Putamen (tissue), 1 donor: ENCODE measurements at regions not wholly inside any gene's neighbourhood (a gene's known extent, or its start where the extent isn't known, plus 50 kb on each side); places are given as distances from the start of the nearest gene placed in this dataset.
"Not testable (repeated sequence)": the region's sequence is repeated elsewhere in the genome, so short reads cannot be mapped to it uniquely, and the experiment has no call there.

Source experiments
- DNase-seq: peaks from one replicate; pipeline ENCODE4 v3.0.0-alpha.2; 2016; ENCODE audit warnings: low spot score

DNA sequence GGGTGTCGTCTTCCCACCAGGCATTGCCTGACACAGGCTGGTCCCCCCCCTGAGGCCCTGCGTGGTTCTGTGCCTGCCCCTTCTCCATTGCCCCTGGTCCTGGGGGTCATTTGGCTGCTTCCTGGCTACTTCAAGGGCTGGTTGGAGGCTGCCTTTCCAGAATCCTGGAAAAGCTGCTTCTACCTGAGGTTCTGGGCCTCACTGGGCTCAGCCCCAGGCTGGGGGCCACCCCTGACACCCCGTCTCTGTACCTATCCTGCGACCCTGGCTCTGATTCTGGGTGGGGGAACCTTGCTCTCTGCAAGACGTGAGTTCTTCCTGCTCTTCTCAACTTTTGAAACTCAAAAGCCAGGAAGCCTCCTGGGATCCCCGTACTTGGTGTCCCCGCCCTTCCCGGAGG is 149.3 kb upstream of the PTPN1 start:
- DNase-seq: no peak

DNA sequence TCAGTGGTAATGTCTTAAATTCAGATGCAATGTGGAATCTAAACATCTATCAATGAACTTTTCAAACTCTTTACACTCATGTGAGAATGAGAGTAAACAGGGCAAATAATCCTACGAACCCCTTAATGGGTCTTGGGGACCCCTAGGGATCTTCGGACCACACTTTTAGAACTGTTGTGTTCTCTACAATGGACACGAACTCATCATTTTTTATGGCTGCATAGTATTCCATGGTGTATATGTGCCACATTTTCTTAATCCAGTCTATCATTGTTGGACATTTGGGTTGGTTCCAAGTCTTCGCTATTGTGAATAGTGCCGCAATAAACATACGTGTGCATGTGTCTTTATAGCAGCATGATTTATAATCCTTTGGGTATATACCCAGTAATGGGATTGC is 148.0 kb upstream of the PTPN1 start:
- not testable (repeated sequence) for DNase-seq

DNA sequence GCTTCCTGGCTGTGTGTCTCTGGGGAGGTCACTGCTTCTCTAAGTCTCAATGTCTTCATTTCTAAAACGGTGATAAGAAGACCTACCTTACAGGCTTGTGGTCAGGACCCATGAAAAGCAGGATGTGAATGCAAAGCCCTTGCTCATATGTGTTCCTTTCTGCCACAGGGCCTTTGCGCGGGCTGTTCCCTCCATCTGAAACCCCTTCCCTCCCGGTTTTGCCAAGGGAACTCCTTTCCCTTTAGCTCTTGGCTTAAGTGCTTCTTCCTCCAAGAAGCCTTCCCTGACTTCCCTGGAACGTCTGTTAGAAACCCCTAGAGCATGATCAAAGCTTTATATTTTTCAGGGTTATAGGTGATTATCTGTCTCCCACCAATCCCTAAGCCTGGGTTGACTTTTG is 147.2 kb upstream of the PTPN1 start:
- DNase-seq: no peak

DNA sequence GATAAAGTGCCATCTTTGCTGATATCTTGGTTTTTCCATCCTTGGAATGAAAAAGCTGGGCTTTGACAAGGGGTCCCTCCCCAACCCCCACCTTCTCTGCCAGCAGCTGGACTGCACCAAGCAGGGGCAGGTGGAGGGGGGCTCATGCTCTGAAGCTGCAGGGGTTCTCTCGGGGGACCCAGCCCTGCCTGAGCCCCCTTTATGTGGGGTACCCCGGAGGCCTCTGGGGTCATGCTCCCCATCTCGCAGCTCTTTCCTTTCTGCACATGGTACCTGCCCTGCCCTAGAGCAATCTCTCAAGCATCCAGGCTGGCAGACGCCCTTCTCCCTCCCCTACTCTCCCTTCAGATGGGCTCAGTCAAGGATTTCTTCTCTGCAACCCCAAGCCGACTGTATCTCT is 146.7 kb upstream of the PTPN1 start:
- DNase-seq: no peak

DNA sequence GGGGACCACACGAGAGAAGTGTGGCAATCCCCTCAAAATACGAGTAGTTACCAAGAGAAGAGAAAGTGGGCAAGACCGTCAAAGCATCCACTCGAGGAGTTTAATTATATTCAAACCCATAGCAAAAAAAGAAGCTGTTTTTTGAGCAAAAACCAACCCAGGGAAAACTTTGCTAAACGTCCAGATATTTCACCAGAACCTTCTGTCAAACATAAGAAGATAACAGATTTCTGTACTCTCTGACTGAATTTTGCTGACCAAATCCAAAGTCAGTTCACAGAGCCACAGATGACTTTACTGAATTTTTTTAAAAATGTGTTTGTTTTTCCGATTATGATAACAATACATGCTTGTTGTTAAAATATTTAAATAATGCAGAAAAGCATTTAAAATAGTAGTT is 145.6 kb upstream of the PTPN1 start:
- no peak for DNase-seq

DNA sequence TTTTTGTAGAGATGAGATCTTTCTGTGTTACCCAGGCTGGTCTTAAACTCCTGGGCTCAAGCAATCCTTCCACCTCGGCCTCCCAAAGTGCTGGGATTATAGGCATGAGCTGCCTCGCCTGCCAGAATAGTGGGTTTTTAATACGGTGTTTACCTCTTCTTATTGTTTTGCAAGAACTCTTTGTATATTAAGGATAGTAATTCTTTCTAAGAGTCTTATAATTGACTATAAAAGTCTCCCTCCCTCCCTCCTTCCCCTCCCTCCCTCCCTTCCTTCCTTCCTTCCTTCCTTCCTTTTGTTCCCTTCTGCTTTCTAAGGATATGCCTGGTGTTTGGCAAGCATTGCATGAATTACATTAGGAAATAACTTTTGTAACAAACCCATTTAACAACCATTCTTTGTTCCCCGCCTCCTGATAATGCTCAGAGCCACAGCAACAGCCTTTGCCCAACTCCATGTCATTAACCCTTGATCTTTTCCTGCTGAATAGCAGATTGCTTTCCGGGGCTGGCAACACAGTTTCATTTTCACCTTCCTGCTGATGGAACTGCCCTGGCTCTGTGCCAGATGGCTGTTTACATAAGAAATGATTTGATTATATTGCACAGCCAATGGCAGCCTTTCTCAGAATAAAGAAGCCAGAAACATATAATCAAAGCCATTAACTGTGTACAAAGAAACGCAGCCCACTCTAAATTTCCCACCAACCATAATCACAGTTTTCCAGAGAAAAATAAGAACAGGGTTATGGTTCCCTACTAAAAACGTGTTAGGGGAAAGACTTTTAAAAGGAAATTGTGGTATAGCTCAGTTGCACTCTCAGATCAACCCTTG is 143.7 kb upstream of the PTPN1 start:
- DNase-seq: no peak

DNA sequence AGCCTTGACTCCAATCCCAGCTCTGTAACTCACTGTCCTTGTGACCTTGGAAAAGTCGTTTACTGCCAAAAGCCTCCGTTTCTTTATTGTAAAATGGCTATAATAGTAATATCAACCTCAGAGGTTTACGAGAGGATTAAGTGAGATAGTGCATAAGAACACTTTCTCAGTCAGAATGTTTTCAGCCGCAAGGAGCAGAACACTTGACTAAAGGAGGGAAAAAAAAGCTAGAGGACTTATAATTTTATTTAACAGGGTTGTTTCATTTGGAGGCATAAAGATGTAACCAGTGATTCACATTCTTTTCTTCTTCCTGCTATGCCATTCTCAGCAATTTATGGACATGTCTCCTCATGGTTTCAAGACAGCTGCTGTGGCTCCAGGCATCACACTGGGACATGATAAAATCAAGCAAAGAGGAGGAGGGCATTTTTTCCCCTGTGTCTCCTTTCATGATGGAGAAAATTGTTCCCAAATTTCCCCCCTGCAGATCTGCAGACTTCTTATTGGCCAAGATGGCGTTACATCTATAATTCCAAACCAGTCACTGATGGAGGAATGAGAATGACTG is 143.0 kb upstream of the PTPN1 start:
- no peak for DNase-seq

DNA sequence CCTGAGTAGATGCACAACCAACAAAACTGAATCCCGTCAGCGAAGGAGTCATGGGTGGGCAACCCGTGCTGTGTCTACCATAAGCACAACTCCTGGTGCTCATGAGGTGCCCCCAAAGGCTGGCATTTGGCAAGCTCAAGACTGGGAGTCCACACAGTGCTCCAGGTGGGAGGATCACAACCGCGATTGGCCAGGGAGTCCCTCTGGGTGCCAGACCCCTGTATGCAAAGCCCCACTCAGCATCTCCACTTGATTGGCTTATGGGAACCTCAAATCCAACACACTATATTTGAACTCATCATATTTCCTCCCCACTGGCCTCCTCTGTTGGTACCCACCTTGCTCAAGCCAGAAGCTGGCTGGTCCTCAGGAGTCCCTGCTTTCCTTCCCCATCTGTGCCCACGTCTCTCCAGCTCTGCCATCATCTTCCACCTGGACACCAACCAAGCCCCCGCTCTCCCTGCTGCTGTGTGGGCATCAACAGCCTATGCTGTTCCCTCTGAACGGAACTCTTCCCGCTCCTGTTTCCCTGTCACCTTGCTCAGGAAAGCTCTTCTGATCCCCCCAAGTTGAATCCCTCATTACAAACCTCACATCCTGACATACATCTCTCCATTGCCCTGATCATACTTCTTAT is 142.3 kb upstream of the PTPN1 start:
- no peak for DNase-seq

DNA sequence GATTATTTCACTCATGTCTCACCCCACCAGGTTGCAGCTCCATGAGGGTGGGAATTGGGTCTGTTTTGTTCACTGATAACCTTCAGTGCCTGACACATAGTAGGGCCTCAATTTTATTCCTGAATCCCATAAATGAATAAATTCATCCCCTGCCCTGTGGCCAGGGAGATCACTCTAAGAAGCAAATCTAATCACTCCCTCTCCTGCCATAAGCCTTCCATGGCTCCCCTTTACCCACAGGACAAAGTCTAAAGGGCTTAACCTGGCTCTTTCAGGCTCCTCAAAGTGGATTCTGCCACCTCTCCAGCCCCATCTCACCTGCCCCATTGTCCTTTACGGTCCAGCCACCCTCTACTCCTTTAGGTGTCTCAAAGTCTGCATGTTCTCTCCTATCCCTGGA is 141.8 kb upstream of the PTPN1 start:
- no peak for DNase-seq

DNA sequence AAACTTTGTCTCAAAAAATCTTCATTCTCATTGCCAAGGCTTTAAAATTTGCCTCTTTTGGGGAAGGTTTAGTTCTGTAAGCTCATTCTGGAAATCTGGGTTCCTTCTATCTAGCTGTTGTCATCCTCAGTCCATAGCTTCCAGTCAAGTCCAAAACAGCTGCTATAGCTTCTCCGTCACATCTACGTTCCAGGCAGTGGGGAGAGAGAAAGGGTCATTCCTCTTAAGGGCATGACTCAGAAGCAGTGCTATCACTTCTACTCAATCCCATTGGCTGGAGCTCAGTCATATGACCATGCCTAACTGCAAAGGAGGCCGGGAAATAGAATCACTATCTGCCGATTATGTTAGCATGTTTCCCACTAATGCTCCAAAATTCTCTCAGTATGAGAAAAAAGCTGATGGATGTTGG is 141.4 kb upstream of the PTPN1 start:
- no peak for DNase-seq

DNA sequence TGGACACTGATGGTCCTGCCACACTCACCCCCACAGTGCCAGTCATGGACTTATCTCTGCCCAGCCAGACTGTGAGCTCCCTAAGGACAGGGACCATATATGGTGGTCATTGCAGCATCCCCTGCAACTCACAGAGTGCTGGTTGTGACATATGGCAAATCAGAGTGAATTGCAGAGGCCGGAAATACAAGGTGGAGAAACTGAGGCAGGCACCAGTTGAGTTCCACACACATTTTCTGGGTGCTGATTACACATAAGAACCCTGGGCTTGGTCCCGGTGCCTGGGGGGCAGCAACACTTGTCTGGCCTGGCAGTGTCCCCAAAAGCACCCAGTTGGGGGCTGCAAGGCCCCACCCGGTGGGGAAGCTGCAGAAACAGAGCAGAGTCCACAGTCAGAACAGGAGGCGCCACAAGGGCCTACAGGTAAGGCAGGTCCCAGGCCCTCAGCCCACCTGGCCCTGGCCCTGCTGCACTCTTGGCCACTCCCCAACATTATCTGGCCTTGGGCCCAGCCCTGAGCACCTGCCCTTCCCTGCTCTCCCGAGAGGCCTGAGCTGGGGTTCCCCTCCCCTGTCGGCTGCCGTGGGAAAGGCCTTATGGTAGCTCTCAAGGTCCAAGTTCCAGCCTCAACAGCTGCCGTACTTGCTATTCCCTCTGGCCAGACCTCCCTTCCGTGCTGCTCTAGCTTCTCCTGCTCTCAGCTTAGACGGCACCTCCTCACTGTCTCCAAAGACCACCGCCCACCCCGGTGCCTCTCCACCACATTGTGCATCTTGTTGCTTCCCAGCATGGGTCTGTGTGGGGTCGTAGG is 140.8 kb upstream of the PTPN1 start:
- DNase-seq: no peak

DNA sequence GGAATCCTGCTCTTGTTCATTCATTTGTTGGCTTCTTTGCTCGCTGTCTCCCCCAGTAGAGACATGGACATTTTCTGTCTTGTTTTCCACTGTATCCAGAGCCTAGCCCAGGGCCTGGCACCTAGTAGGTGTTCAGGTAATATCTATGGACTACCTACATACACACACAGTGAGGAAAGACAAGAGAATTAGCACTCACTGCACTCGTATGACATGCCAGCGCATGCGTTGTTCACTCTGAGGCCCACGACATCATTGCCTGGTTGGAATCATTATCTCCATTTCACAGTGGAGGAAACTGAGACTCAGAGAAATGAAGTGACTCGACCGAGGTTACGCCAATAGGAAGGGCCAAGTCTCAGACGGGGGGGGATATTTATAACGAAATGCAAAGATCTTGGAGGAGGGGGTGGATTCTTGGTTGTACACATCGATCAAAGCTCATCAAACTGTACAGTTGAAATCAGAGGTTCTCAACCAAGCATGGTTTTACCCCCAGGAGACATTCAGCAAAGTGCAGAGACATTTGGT is 140.1 kb upstream of the PTPN1 start:
- no peak for DNase-seq

DNA sequence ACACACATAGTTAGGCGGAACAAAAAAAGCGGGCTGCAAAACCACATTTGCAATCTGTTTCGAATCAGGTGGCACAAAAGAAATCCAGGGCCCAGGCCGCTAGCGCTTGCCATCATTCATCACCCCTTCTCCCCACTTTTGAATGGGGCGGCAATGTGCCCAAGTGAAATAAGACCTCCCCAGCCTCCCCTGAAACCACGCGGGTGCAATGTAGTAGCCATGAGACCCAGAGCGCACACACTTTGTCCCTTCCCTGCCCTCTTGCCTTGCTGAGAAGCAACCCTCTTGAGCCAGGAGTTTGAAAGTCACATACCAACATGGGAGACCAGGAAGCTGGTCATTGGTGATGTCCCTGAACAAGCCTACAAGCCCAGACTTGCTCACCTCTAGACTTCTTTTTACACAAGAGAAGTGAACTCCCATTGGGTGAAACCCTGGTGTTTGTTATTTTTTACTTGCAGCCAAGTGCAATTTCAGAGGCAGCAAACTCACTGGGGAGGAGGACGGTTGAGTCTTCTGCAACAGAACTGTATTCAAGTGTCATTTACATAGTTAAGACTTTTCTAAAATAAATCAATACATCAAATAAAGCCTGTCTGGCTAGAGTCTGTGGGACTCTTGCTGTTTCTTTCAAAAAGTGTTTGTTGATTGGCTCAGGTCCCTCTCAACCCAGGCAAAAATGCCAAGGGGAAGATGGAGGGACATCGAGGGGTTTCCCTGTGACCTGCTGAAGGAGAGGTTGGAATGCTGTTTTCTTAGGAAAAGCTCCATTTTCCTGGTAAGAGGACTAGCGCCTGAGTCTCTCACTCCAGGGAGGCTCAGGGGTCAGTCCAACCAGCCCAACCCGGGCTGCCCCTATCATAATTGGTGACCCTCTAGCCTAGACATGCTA is 138.1 kb upstream of the PTPN1 start:
- DNase-seq: no peak

DNA sequence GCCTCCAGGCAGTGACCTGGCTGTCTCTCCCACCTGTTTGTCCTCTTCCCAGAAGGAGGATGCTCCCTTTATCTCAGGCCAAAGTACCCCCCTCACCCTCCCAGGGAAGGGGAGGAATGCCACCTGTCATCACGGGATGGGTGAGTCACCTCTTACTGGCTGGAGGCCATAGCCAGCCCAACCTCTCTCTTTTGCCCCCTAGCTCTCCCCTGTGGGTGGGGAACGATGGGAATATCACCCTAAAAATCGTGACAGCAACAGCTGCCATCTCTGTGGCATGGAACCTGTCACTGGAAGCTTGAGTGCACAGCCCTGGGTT is 137.5 kb upstream of the PTPN1 start:
- DNase-seq: no peak

DNA sequence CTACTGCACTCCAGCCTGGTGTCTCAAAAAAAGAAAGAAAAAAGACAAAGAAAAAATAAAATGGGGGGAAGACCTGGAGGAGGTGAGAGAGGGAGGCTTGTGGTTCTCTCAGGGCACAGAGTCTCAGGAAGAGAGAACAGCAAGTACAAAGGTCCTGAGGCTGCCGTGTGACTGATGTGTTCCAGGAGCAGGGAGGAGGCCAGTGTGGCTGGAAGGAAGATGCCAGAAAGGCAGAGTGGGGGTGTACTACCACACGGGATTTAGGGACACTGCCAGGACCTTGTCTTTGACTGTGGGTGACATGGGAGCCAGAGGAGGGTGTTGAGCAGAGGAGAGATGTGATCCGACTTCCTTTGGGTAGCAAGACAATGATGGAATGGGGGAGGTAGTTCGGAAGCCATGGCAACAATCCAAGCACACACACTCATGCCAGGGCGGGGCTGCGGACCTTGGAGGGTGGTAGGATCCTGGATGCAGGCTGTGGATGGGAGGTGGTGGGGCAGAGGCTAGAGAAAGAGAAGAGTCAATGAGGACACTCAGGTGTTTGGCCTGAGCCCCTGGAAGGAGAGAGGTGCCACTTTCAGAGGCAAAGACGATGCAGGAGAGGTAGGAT is 136.4 kb upstream of the PTPN1 start:
- no peak for DNase-seq

DNA sequence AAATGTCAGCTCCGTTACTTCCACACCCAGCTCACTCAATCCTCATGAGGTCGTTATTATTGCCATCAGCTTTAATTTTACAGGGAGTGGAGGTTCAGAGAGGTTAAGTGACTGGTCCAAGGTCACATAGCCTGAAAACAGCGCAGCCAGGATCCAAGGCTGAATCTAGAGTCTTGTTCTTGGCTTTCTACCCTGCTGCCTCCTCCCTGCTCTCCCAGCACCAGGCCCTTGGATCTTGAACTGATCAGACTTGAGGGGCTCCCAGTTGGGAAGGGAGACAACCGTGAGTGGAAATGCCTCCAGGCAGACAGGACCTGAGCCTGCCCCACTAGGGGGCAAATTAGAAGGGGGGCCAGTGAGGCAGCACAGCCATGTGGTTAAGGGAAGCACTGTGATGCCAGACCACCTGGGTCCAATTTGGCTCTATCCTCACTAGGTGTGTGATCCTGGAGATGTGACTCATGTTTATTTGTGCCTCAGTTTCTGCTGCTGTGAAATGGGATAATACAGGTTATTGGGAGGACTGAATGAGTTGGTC is 135.6 kb upstream of the PTPN1 start:
- DNase-seq: no peak

DNA sequence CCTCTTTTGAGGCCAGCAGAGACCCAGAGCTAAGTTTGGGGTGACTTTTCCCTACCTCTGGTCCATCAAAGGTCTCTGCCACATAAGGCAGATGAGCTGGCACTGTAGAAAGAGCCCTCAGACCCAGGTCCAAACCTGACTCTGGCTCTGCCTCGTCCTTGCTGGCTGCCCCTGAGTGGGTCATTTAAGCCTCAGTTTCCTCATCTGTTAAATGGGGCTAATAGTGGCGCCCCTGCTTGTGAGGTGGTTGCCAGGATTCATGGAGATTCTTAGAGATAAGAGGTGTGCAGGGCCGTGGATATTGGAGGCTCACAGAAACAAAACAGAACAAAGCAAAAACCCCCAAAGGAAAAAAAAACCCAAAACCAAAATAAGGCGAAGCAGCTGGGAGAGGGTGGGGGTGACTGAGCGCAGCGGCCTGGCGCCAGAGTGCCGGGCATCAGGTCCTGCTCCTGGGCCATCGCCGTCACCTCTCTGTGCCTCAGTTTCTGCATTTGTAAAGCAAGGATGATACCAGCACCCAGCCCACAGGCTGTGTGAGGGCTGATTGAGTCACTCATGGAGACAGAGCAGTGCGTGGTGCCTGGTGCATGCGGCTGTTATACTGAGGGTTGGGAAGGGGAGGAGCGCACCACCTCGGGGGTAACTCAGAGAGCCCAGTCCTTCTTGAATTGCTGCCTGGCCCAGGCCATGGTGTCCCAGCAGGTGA is 133.8 kb upstream of the PTPN1 start:
- DNase-seq: no peak

DNA sequence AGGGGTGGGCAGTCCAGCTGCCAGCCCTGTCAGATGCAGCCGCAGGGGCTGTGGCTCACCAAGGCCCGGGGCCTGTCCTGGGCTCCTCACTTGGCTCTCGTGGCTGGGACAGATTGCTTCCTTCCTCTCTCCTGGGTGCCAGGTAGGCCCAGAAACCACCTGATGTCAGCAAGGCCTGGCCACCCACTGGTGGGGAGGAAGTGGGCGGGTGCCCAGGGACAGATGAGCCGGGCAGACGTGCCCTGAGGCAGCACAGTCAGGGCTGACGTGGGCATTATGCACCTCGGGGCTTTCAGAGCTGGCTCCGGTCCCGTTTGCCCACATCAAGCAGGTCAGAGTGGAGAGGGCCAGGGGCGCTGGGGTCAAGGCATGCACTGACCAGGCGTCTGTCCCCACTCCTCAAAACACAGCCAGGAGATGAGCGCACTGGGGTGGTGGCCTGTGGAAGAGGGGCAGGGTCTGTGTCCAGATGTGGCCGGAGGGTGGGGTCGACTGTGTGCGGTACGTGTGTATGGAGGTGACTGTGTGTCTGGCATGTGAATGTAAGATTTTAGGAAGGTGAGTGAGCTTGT is 133.2 kb upstream of the PTPN1 start:
- no peak for DNase-seq

DNA sequence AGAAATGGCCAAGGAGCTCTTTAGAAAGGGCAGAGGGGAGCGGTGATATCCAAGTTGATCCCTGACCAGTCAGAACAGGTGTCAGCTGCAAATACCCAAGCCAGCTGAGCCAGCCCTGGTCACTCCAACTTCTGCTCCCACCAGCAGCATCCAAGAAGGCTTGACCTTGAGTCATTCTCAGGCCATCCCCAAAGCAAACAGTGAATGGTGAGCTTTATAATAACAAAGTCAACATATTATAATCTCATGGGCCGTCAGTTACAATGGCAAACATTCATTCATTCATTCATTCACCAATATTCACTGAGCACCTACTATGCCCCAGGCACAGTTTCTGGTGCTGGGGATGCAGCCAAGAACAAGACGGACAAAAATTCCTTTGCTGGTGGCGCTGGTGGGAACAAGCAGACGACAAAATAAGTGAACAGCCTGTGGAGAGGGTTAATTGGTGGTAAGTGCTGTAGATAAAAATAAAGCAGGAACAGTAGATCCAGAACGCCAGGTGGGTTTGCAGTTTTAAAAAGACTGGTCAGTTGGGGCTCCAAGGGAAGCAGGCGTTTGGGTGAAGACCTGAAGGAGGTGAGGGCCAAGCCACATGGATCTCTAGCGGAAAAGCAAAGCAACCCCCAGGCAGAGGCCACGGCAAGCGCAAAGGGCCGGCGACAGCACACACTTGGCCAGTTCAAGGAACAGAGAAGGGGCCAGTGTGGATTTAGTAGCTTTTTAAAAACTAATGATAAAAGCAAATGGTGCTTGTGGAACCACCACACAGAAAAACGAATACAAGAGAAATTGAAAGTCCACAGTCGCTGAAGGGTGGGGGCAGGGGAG is 131.8 kb upstream of the PTPN1 start:
- DNase-seq: no peak
